IMR-90 (cell line): ENCODE measurements at regions not wholly inside any gene's neighbourhood (a gene's known extent, or its start where the extent isn't known, plus 50 kb on each side); places are given as distances from the start of the nearest gene placed in this dataset.
A peak's percentile ranks its signal among the peaks of the same experiment; 100 is the strongest.

Source experiments
- BHLHE40 ChIP-seq: fragments of 150-350 bp; IDR thresholded peaks from 2 replicates; pipeline ENCODE4 v1.6.1; 2016; ENCODE audit warnings: mild to moderate bottlenecking, low read depth, low read length
- CTCF ChIP-seq: conservative IDR thresholded peaks from 2 replicates; pipeline ENCODE4 v1.5.1; 2012; ENCODE audit warnings: mild to moderate bottlenecking, low read depth, low read length, improper control_type of control experiment
- FOS ChIP-seq: fragments of 150-350 bp; IDR thresholded peaks from 2 replicates; pipeline ENCODE4 v1.6.1; 2016; ENCODE audit warnings: low read depth, low read length
- MAFK ChIP-seq: IDR thresholded peaks from 2 replicates; pipeline ENCODE4 v1.6.1; 2012; ENCODE audit warnings: low read depth, low read length, improper control_type of control experiment
- MAZ ChIP-seq: IDR thresholded peaks from 2 replicates; pipeline ENCODE4 v1.6.1; 2012; ENCODE audit warnings: low read depth, mild to moderate bottlenecking, low read length, improper control_type of control experiment, moderate library complexity, borderline replicate concordance
- MXI1 ChIP-seq: IDR thresholded peaks from 2 replicates; pipeline ENCODE4 v1.6.1; 2012; ENCODE audit warnings: low read depth, mild to moderate bottlenecking, low read length, moderate library complexity, borderline replicate concordance
- NFE2L2 ChIP-seq: fragments of 150-350 bp; IDR thresholded peaks from 2 replicates; pipeline ENCODE4 v1.6.1; 2016; ENCODE audit warnings: low read depth, mild to moderate bottlenecking, low read length
- POLR2A ChIP-seq: IDR thresholded peaks from 2 replicates; pipeline ENCODE4 v1.6.1; 2012; ENCODE audit warnings: mild to moderate bottlenecking, low read depth, low read length
- RAD21 ChIP-seq: IDR thresholded peaks from 2 replicates; pipeline ENCODE4 v1.6.1; 2012; ENCODE audit warnings: low read length, improper control_type of control experiment
- RCOR1 ChIP-seq: IDR thresholded peaks from 2 replicates; pipeline ENCODE4 v1.6.1; 2012; ENCODE audit warnings: mild to moderate bottlenecking, low read length, improper control_type of control experiment; ENCODE audit not compliant: insufficient replicate concordance
- RFX5 ChIP-seq: IDR thresholded peaks from 2 replicates; pipeline ENCODE4 v1.8.0; 2012; ENCODE audit warnings: low read depth, mild to moderate bottlenecking, low read length, moderate library complexity
- SMC3 ChIP-seq: fragments of 150-350 bp; IDR thresholded peaks from 2 replicates; pipeline ENCODE4 v1.6.1; 2016; ENCODE audit warnings: low read depth, mild to moderate bottlenecking, antibody characterized with exemption, low read length, moderate library complexity

GRCh38 chr1:244319283-244320132, 132.2 kb downstream of the ADSS2 start:
- TF ChIP-seq BHLHE40 (no peak), CTCF (no peak), SMC3 (no peak), RAD21 (no peak; the same call in 1 of the 2 replicates), POLR2A (no peak), MXI1 (no peak), FOS (peak; percentile 53; the same call in 1 of the 2 replicates), MAFK (no peak), NFE2L2 (no peak; the same call in 1 of the 2 replicates), MAZ (no peak), RFX5 (no peak), RCOR1 (no peak)
